Inferior parietal cortex (tissue), 1 donor: ENCODE measurements at regions not wholly inside any gene's neighbourhood (a gene's known extent, or its start where the extent isn't known, plus 50 kb on each side); places are given as distances from the start of the nearest gene placed in this dataset.

Experiments
- DNase-seq: peaks from one replicate; pipeline ENCODE4 v3.0.0-alpha.2; 2016; ENCODE audit errors: extremely low spot score

DNA sequence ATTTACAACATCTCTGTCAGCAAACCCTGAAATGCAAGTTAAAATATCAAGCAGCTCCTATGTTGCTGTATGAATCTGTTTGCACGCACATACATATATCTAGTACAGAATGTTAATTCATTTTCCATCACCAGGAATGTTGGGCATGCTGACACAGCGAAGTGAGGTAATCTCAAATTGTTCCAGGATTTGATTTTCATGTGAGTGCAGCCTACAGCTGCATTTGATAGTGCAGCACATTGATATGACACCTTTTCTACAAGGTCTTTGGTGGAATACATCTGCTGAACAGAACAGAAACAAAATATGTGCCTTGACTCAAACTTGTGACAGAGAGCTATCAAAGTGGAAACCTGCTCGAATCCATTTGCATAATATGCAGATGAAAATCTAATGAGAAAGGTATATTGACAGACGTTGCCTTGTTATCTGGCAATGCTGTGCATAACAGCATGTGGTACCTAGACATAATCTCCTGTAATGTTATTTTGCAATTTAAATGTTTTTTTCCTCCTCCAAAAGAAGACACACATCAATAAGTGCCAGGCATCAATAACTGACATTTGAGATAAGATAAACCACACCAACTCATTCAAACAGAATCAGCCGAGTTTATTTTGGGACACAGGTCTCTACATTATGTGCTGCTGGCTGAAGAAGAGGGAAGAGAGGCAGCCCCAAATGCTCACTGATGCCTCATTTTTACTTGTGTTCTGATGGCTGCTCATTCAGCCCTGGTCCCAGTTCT, 512.2 kb downstream of the ZNF608 start:
- DNase-seq = peak; percentile 54

DNA sequence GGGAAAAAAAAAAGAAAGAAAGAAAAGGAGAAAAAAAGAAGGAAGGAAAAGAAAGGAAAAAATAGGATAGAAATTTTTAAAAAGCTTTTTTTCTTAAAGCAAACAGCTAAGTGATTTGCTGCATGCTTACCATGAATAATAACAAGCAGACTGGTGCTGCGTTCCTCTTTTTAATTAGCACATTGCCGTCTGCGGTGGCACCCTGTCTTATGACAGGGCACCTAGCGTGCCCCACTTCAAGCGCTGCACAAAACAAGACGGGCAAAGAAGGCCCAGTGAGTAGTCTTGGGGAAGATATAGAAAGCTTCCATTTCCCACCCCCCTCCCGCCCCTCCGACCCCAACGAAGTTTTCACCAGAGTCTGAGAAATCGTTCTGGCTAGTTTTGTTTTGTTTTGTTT, 513.9 kb downstream of the ZNF608 start:
- DNase-seq = no peak

DNA sequence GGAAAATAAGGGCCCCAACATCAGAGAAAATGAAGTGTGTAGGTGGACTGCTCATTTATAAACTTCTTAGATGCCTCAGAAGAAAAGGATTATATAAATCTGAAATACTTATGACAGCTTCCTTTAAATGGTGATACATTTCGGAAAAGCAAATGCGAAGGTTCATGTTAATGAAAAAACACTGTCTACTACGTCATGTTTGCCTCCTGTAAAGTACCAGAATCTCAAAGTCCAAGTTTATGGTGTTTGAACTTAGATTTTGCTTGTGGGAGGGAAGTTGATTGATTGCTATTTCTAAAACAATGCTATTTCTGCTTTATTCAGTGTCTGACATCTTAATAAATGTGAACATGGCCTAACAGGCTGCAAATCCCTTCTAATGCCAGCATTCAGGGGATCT, 514.6 kb downstream of the ZNF608 start:
- DNase-seq = no peak

DNA sequence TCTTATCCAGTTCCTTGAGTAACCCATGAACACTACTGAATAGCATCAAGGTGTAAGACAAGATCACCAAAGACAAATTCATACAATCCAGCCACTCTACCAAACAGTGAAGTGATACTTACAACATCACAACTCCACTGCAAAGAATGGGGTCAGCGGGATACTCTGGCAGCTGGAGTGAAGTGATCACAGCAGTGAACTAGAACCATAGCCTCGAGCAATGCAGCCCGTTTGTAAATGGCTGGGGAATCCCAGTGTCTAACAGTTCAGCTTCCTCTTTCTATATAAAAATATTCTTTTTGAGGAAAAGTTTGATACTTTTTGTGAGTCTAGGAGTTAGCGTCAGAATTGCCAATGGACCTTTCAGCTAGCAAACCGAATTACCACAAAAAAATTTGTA, 515.2 kb downstream of the ZNF608 start:
- DNase-seq = no peak

DNA sequence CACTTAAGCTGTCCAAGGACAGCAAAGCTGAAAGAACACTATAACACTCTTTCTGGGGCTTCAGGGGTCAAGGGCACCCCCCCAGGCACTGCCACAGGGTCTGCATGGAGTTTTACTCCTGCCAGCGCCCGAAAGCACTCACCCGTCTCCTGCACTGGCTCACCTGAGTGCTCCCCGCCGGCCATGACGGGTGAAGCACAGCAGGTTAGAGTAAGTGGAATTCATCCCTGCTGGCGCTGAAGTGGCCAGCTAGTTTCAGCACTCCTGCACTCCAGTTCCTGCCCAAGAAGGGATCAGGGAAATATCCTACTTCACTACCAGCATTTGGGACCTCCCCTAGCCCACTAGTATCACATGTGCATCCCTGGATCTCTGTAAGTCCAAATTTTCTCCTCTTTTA, 516.0 kb downstream of the ZNF608 start:
- no peak for DNase-seq

DNA sequence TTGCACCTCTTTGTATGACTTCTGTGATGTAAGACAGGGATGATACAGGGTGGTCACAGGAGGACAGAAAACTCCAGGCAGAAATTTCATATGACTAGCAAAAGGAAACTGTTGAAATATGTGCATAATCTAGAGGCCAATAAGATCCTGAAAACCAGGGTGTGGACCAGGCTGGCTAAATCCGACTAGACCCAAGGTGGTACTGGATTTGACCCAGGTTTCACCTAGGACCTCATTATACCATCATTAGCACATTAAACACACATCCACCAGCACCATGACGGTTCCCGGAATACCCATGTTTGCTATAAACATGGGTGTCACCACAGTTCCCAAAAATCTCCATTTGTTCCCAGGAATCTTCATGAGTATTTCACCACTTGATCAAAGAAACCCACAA, 517.1 kb downstream of the ZNF608 start:
- no peak for DNase-seq

DNA sequence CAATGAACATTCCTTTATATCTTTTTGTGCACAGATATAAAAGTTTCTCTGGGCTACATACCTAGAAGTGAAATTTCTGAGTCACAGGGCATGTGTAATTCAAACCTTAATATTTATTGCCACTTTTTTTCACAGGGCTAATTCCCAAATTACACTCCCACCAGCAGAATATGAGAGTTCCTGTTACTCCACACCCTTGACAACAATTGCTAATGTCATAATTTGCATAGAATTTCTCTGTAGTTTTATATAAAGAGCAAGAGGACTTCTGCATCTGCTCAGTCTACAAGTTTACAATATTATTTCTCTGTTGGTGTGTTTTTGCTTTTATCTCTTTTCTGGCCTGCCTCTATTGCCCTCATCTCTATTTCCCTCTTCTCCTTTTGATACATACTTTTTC, 518.5 kb downstream of the ZNF608 start:
- DNase-seq = no peak

DNA sequence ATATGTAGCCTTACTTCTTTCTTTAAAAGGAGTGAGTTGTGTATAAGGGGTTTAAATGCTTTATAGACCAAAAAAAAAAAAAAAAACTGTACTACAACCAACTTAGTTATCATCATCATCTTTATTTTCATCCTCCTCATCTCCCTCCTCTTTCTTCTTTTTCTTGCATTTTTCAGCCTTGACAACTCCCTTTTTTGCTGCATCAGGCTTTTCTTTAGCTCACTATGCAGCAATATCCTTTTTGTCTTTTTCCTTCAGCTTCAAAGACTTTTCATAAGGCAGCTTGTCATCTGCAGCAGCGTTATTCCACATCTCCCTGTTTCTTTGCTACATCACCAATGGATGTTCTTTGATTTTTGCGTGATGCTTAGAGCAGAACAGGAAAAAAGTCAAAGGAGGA, 526.0 kb downstream of the ZNF608 start:
- no peak for DNase-seq

DNA sequence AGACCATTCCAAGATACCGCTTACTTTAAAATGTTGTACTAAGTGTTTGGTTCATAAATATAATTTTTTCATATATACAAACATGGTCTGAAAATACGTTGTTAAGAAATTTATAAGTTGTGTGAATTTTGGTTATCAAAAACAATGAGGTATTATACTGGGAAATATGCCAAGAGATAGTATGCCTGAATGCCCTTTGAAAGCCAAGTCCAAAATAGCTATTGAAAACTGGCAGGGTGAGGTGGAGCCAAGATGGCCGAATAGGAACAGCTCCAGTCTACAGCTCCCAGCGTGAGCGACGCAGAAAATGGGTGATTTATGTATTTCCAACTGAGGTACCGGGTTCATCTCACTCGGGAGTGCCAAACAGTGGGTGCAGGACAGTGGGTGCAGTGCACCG, 533.5 kb downstream of the ZNF608 start:
- no peak for DNase-seq

DNA sequence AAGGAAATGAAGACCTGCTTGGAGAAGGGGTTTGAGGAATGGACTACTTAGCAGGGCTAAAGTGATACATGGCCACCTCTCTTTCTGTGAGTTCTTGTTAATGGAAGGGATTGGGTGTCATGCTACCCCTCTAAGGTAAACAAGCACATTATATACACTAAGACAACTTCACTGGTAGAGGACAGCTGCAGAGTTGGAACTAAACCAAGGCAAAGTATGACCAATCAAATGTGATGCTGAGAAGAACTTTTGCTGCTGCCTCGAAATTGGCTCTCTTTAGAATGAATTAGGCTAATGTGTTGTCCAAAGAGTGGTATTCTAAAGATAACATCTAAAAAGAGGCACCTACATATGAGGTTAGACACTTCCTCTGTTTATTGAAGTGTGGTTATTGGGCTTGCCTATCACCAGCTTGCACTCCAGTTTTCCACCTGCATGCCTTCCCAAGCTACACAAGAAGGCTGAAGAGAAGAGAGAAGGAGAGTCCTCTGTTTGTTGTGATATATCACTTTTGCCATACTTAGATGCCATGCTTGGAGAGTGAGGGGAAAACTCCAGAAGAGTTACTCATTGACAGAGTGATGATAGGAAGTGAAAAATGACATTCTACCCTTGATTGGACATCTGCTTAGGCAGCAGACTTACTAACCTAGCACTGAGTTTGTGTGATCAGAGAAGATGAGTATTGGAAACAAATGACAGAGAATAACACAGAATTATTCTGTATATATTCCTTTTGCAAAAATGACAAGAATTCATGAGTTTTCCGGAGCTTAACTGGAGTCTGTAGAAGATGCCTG, 536.1 kb downstream of the ZNF608 start:
- DNase-seq = no peak

DNA sequence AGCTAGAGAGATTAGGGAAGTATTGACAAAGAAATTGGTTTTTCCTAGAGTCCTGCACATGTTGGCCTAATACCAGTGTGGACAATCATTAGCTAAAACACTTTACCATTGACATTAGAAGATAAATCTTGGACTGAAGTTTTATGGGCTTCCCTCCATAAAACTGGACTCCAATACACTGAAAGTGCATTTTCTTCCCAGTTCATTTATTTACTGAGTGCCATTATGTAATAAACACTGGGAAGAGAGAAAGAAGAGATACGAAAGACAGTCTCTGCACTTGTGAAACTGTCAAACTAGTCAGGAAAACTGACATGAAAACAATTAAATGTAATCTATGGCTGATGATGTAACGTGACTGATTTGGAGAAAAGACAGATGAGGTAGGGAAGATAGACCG, 539.3 kb downstream of the ZNF608 start:
- no peak for DNase-seq

DNA sequence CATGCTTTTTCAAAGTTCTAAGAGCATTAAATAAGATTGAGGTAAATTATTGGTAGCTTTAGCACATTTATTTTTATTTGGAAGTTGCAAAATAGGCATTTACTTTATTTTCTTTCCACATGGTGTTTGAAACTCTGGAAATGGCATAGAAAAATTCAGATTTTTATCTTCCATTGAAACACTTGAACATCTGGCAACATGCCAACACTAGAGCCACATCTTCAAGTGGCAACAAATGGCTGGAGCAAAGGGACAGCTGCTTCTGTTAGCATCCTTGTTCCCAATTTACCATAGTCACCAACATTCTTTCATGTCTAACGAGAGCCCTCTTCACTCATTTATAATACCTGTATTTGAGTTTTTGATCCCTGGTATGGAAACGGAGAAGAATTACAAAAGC, 539.9 kb downstream of the ZNF608 start:
- no peak for DNase-seq

DNA sequence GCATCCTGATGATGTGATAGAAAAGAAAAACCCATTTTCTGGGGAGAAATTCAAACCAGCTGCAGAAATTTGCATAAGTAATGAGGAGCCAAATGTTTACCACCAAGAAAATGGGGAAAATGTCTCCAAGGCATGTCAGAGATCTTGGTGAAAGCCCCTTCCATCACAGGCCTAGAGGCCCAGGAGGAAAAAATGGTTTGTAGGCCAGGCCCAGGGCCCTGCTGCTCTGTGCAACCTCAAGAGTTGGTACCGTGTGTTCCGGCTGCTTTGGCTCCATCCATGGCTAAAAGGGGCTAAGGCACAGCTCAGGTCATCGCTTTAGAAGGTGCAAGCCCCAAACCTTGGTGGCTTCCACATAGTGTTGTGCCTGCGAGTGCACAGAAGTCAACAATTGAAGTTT, 543.1 kb downstream of the ZNF608 start:
- DNase-seq = no peak

DNA sequence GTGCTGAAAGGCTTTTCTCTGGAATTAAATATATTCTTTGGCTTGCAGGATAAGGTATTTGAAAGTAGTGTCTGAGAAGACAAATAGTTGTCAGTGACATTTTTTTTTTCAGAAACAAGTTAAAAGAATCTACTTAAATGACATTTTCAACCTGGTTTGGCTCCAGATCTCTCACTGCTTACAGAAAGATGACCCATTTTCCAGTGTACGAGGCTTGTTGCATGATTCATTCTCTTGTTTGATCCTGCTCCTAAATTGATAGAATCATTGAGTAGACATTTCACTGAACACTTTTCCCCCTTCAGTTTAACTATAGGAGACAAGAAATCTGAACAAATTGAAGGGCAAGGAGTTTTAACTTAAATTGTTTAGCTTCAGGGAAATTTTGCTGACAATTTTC, 546.1 kb downstream of the ZNF608 start:
- DNase-seq = no peak

DNA sequence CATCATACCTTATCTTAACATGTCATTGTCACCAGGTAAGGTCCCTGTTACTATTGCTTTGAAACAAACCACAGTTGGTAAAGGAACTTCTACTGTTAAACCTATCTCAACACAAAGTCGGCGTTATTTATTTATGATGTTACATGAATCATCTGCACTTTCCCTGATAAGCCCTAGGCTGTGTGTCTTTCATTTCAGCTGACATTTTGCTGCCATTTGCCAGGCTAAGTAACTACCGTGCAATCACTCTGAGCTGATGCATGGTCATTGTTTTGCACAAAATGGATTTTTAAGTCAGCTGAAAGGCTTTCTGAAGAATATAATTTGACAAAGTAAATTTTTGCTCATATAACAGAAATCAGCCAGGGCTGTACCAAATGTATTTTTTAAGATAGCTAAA, 546.5 kb downstream of the ZNF608 start:
- DNase-seq = no peak

DNA sequence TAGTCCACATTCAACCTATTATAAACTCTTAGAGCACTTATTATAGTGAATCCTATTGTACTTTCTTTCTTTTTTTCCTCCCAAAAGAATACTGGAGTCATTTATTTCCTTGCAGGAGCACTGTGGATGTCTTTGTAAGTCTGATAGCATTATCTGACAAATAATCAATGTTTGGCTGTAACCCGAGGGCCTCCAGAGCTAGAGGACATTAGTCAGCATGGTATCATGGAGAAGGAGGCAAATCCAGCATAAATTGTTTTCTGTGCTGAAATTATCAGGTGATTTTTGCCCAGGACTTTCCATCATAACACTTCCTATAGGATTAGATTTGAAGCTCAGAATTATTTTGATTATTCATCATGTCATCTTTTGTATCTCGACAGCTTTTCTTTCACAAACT, 551.0 kb downstream of the ZNF608 start:
- DNase-seq = no peak

DNA sequence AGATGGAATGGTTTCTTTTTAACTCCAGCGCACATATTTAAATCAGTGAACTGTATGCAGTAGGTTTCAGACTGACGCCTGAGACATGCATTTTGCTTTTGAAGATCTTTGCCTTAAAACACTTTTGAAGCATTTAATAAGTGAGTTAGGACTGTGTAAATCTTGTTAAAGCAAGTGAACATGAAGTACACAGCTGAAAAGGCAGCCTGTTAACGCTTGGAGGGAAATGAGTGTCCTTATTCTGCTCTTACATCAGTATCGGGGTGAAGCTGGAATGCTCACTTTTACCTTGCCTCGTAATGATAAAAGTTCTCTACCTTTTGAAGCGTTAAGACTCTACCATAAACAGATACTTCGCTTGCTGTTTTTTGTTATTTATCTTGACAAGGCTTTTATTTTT, 552.2 kb downstream of the ZNF608 start:
- no peak for DNase-seq

DNA sequence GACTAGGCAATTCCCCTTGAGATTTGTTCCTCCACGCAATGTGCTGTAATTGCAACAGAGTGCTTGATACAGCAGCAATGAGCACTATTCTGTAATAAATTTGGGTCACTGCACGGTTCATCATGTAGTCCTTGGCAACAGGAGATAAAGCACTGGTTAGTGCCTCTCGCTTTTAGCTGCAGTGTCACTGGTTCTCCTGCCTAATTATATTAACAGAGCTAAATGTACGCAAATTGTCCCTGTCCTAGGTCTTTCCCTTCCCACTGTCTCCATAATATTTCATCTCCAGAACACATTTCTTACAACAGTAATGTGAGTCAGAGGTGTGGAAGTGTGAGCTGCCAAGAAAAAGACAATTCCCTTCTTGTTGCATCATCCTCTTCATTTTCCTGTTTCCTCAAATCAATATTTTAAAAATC, 553.1 kb downstream of the ZNF608 start:
- no peak for DNase-seq

DNA sequence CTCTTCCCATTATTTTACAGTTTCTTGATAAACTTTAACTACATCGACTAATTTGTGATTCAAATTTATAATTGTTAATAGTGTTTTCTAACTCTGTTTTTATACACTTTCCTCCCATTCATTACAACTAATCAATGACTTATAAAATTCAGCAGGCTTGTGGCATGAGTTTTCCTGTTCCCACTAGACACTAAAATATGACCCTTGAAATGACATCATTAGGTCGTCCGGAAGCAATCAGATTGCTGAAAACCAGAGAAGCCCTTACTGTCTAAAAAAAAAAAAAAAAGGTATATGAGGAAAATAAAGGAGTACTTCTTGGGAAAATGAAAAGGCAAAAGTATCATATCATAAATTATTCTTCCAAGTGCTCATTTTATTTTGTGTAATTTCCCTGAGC, 553.7 kb downstream of the ZNF608 start:
- DNase-seq = no peak

DNA sequence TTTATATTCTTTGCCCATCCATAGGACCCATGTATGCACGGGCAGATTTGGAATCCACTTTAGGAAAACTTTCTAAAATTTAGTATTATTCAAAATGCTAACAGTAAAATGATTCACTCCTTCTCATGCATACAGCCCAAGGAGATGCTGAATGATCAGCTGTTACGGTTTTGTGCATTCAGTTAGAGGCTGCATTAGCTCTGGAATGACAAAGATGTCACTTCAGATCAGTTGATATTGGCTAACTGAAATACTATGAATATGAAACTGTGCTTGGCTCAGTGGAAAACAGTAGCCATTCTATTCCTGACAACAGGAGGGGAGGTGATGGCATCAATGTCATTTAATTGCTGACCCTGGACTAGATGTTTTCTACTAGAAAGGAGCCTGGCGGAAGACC, 560.7 kb downstream of the ZNF608 start:
- DNase-seq = no peak

DNA sequence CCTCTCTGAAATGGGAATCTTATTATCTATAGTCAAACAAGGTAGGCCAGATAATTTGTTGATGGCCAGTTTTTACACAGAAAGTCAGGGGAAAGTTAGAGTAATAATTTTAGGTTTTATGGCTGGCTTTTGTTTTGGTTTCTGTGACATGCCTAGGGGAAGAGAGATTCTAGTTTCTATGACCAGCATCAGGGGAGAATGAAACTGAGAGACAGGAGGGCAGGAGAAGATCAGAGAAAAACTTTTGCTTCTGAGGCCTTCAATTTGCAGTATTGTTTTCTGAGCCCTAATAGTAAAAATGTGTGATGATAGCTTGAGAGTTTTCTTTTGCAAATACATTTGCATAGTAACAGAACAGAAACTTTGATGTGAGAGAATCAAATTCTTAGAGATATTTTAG, 564.3 kb downstream of the ZNF608 start:
- DNase-seq = no peak

DNA sequence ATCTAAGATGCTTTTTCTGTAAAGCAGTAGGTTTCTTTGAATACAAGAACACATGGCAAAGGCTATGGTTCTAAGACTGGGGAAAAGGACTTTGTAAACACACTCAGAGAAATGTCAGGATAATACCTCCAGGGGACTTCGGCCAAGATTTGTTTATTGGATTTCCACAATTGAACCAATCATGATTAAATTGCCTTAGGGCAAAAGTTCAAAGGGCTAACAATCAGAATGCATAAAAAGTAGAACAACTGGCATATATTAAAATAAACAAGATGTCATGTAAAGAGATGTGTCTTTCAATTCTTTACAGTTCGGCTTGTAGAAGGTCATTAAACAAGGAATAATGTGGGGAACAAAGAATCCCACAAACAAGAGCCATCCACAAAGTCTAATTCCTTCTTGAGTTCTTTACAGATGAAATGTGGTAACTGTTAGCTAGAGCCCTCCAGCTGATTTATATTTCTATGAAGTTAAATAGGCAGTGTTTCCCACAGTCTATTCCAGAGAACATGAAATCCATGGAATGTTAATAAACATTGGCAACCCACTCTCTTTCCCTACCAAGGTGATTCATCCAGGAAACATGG, 565.5 kb downstream of the ZNF608 start:
- no peak for DNase-seq

DNA sequence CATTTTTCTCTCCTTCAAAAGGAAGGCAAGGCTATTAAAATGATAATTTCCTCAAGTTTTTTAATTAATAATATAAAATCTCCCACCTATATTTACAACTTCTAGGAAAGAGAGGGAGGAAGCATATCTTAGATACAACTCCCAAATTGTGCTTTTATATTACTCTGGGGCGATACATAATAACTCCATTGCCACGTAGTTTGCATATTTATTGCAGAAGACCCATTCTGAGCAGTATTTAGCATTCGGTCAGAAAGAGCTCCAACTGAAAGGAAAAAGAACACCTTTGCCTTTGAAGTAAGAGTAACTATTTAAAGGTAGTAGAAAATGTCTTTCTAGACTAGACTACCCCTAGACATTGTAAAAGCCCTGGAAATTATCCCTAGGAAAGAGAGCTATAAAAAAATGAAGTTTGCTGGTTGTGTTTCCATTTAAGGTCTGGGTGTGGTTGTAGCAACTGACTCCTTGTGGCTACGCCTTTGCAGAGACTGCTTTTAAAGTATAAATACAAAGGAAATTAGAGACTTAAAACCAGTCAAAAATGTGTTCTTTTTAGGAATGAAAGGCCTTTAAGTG, 566.1 kb downstream of the ZNF608 start:
- no peak for DNase-seq
